ENCODE measurements at regions not wholly inside any gene's neighbourhood (a gene's known extent, or its start where the extent isn't known, plus 50 kb on each side); places are given as distances from the start of the nearest gene placed in this dataset.

DNA sequence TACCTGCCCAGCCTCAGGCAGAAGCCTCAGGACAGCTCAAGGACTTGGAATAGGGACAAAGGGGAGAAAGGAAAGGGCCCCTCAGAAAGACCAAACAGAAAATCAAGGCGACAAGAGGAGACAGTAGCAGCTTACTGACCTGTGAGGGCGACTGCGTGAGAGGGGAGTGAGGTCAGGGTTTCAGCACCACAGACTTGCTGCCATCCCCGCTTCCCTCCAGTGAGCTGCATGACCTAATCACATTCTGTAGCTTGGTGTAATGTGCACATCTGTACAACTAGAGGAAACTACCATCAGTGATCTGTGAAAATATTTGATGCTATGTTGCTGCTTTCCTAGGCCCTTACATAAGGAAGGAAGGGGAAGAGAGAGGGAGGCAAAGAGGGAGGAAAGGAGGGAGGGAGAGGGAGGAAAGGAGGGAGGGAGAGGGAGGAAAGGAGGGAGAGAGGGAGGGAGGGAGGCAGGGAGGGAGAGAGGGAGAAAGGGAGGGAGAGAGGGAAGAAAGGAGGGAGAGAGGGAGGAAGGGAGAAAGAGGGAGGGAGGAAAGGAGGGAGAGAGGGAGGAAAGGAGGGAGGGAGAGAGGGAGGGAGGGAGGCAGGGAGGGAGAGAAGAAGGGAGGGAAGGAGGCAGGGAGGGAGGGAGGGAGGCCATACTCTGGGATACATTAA, 404.9 kb upstream of the CDH5 start:
- Histone ChIP-seq H3K4me3 (no peak overlapping the region), H3K36me3 (ENCODE audit: low read depth) (no peaks in the 10 kb centered on the region), H3K9me3 (no peaks in the 10 kb centered on the region), H3K4me1 (ENCODE audit: low read depth) (no peaks in the 10 kb centered on the region)
- DNase-seq (no peak), ATAC-seq (no peak)
- TF ChIP-seq, protein P1, sequence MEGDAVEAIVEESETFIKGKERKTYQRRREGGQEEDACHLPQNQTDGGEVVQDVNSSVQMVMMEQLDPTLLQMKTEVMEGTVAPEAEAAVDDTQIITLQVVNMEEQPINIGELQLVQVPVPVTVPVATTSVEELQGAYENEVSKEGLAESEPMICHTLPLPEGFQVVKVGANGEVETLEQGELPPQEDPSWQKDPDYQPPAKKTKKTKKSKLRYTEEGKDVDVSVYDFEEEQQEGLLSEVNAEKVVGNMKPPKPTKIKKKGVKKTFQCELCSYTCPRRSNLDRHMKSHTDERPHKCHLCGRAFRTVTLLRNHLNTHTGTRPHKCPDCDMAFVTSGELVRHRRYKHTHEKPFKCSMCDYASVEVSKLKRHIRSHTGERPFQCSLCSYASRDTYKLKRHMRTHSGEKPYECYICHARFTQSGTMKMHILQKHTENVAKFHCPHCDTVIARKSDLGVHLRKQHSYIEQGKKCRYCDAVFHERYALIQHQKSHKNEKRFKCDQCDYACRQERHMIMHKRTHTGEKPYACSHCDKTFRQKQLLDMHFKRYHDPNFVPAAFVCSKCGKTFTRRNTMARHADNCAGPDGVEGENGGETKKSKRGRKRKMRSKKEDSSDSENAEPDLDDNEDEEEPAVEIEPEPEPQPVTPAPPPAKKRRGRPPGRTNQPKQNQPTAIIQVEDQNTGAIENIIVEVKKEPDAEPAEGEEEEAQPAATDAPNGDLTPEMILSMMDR (IDR thresholded peaks at IDR 0.05) = no peak
- intact Hi-C loops (cut with DNase I, micrococcal nuclease) = no loop called here

DNA sequence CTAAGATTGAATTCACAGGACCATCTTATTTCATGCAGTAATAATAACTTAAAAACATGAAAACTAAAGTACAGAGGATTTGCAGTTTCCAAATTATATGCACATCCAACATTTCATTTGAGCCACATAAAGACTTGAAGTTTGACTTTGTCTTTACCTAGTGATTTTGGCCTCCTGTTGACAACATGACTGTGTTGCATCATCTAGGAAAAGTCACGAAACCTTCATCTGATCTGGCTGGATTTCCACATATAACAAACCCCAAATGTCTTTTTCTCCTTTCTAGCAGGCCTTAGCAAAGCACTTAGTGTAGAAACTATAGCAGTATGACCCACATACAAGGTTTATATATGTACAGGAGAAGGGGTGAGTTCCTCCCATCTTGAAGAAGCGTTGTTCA, 406.5 kb upstream of the CDH5 start:
- no peaks in the 10 kb centered on the region for H3K9me3 ChIP-seq
- H3K36me3 ChIP-seq (ENCODE audit: low read depth) = no peaks in the 10 kb centered on the region
- intact Hi-C loops (cut with DNase I, micrococcal nuclease) = no loop called here
- no peak overlapping the region for H3K4me3 ChIP-seq
- TF ChIP-seq, protein P1 (IDR thresholded peaks at IDR 0.05) = no peak
- no peak for ATAC-seq
- no peaks in the 10 kb centered on the region for H3K4me1 ChIP-seq (ENCODE audit: low read depth)
- no peak for DNase-seq

DNA sequence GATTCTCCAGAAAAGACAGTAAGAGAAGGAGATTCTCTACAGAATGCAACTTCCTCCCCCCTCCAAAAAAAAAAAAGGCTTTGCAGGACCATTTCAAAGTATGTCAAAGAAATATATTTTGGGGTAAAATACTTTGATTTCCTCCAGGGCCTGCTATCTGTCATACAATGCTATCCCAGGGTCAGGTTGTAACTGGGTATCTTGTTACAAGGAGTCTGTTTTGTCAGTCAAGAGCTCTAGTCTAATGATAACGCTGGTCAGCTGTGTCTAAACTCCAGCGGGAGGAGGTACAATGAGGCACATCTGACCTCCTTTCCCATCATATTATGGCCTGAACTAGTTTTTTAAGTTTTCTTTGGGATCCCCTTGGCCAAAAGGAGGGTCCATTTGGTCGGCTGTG, 408.4 kb upstream of the CDH5 start:
- TF ChIP-seq, protein P1 (IDR thresholded peaks at IDR 0.05) = no peak
- ATAC-seq (no peak), DNase-seq (no peak)
- Histone ChIP-seq H3K36me3 (ENCODE audit: low read depth) (no peaks in the 10 kb centered on the region), H3K4me1 (ENCODE audit: low read depth) (no peaks in the 10 kb centered on the region), H3K9me3 (no peaks in the 10 kb centered on the region), H3K4me3 (no peak overlapping the region)
- intact Hi-C loops (cut with DNase I, micrococcal nuclease) = no loop called here

DNA sequence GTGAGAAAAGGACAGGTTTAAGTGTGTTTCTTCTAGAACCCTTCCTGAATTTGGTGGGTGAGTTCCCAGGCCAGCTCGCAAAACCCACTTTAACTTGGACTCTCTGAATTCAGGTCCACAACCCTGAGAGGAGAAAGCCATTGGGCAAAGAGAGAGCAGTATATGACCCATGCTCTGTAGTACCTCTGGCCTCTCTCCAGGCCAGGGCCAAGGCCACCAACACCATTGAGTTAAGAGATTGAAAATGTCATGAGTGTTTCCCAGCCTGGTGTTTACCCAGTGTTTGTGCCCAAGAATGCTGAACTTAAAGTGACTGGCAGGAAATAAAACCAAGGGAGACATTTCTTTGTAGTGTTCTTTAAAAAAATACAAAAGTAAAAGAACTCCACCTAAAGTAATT, 410.4 kb upstream of the CDH5 start:
- intact Hi-C loops (cut with DNase I, micrococcal nuclease) = no loop called here
- H3K9me3 ChIP-seq = no peaks in the 10 kb centered on the region
- no peaks in the 10 kb centered on the region for H3K36me3 ChIP-seq (ENCODE audit: low read depth)
- ATAC-seq = no peak
- TF ChIP-seq, protein P1 (IDR thresholded peaks at IDR 0.05) = no peak
- DNase-seq = no peak
- H3K4me1 ChIP-seq (ENCODE audit: low read depth) = no peaks in the 10 kb centered on the region
- H3K4me3 ChIP-seq = no peak overlapping the region

DNA sequence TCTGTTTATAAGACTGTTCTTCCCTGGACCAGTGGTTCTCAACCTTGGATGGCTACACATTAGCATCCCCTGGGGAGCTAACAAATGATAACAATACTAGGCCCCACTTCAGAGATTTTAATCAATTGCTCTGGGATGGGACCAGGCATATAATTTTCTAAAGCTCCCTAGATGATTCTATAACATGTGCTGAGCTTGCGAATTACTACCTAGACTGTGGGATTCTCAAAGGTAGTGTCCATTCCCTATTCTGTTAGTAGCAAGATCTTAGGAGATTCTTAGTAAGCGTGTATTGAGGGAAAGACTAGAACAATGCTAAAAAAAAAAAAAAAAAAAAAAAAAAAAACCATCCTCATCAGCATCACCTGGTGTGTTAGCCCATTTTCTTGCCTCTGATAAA, 412.0 kb upstream of the CDH5 start:
- Histone ChIP-seq H3K9me3 (no peaks in the 10 kb centered on the region), H3K4me1 (ENCODE audit: low read depth) (no peaks in the 10 kb centered on the region), H3K36me3 (ENCODE audit: low read depth) (no peaks in the 10 kb centered on the region), H3K4me3 (no peak overlapping the region)
- intact Hi-C loops (cut with DNase I, micrococcal nuclease) = no loop called here
- DNase-seq (no peak), ATAC-seq (no peak)
- TF ChIP-seq, protein P1 (IDR thresholded peaks at IDR 0.05) = no peak

DNA sequence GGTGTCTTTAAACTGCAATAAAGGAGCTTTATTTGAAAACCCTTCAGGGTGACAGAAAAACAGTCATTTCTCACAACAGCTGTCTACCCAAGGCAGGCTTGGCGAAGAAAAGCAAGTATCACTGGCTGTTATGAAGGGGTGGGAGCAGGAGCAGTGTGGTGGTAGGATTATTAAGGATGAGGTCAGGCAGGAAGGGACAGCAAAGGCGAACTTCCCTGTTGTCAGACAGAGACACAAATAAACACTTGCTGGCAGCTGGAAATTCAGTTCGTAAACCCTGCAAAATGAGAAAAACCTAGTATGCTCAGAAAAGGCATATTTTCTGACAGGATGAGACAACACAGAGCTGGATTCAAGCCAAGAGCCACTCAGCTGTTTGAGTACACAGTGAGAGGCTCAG, 416.3 kb upstream of the CDH5 start:
- H3K9me3 ChIP-seq = no peaks in the 10 kb centered on the region
- intact Hi-C loops (cut with DNase I, micrococcal nuclease) = no loop called here
- DNase-seq (no peak), ATAC-seq (no peak)
- H3K36me3 ChIP-seq (ENCODE audit: low read depth) = no peaks in the 10 kb centered on the region
- no peaks in the 10 kb centered on the region for H3K4me1 ChIP-seq (ENCODE audit: low read depth)
- TF ChIP-seq, protein P1 (IDR thresholded peaks at IDR 0.05) = no peak
- H3K4me3 ChIP-seq = no peak overlapping the region
